IPS-20b (cell line): ENCODE measurements at regions not wholly inside any gene's neighbourhood (a gene's known extent, or its start where the extent isn't known, plus 50 kb on each side); places are given as distances from the start of the nearest gene placed in this dataset.

ENCODE experiments used
- H3K27ac ChIP-seq: one replicate; pipeline ENCODE4 v1.5.1; 2013; ENCODE audit warnings: low read length
- H3K27me3 ChIP-seq: 2 replicates; pipeline ENCODE4 v1.6.1; 2013; ENCODE audit warnings: mild to moderate bottlenecking, low read length, inconsistent platforms; ENCODE audit not compliant: insufficient read depth
- H3K36me3 ChIP-seq: 2 replicates; pipeline ENCODE4 v1.6.1; 2013; ENCODE audit warnings: low read depth, mild to moderate bottlenecking, inconsistent platforms, low read length, moderate library complexity; ENCODE audit not compliant: insufficient read depth
- H3K4me1 ChIP-seq: 2 replicates; pipeline ENCODE4 v1.6.1; 2013; ENCODE audit warnings: mild to moderate bottlenecking, control low read depth, inconsistent platforms, low read length, moderate library complexity; ENCODE audit not compliant: insufficient read depth
- H3K4me3 ChIP-seq: 2 replicates; pipeline ENCODE4 v1.5.1; 2013; ENCODE audit warnings: mild to moderate bottlenecking, low read length, inconsistent platforms
- H3K9ac ChIP-seq: 2 replicates; pipeline ENCODE4 v1.6.1; 2013; ENCODE audit warnings: low read depth, mild to moderate bottlenecking, inconsistent platforms, low read length, moderate library complexity
- H3K9me3 ChIP-seq: 2 replicates; pipeline ENCODE4 v1.6.1; 2013; ENCODE audit warnings: mild to moderate bottlenecking, low read depth, low read length, inconsistent platforms; ENCODE audit not compliant: insufficient read depth

DNA sequence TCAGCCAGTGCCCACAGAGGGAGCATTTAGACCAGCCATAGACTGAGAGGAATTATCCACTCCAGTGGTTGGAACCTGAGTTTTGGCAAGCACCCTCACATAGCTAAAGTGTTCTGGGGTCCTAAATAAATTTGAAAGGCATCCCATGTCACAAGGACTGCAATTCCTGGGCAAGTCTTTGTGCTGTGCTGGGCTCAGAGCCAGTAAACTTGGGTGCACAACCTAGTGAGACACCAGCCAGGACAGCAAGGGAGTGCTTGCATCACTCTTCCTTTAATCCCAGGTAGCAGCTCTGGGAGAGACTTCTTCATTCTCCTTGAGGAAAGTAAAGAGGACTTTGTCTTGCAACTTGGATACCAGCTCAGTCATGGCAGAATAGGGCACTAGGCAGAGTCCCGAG, 142.0 kb upstream of the FSCB start:
- Histone ChIP-seq H3K27ac (no peak overlapping the region), H3K36me3 (no peaks in the 10 kb centered on the region), H3K4me1 (no peaks in the 10 kb centered on the region), H3K4me3 (no peak overlapping the region), H3K9ac (no peak overlapping the region), H3K27me3 (no peaks in the 10 kb centered on the region), H3K9me3 (no peaks in the 10 kb centered on the region)

- no peak overlapping the region for H3K9ac ChIP-seq
- H3K27ac ChIP-seq, result no peak overlapping the region
- H3K9me3 ChIP-seq, result no peaks in the 10 kb centered on the region
- H3K4me1 ChIP-seq, result no peaks in the 10 kb centered on the region
- H3K4me3 ChIP-seq, result no peak overlapping the region
- H3K27me3 ChIP-seq, result no peaks in the 10 kb centered on the region
- H3K36me3 ChIP-seq, result no peaks in the 10 kb centered on the region
Observed at GRCh38 chr14:44640416-44640815, 133.3 kb upstream of the FSCB start.

- Histone ChIP-seq H3K9me3 (no peaks in the 10 kb centered on the region), H3K36me3 (no peaks in the 10 kb centered on the region), H3K4me1 (no peaks in the 10 kb centered on the region), H3K9ac (no peak overlapping the region), H3K4me3 (no peak overlapping the region), H3K27me3 (no peaks in the 10 kb centered on the region), H3K27ac (no peak overlapping the region)
Observed at GRCh38 chr14:44639781-44640385, 132.8 kb upstream of the FSCB start.

DNA sequence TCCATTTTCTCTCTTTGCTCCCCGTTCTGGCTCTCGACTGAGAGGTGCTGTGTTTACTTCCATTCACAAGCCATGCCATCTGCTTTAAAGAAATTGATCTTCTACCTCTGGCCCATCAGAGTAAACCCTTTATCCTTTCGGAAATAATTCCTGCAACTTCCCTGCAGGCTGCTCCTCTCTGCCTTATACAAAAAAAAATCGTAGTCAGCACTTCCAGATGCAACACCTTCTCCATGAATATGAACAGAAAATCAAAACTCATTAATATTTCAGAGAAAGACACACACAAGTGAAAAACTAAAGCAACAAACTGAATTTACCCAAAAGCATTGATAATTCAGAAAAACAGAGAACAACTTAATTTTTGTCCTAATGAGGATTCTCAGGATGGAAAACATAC, 127.6 kb upstream of the FSCB start:
- Histone ChIP-seq H3K36me3 (no peaks in the 10 kb centered on the region), H3K9me3 (no peaks in the 10 kb centered on the region), H3K4me1 (no peaks in the 10 kb centered on the region), H3K4me3 (no peak overlapping the region), H3K27me3 (no peaks in the 10 kb centered on the region), H3K27ac (no peak overlapping the region), H3K9ac (no peak overlapping the region)

DNA sequence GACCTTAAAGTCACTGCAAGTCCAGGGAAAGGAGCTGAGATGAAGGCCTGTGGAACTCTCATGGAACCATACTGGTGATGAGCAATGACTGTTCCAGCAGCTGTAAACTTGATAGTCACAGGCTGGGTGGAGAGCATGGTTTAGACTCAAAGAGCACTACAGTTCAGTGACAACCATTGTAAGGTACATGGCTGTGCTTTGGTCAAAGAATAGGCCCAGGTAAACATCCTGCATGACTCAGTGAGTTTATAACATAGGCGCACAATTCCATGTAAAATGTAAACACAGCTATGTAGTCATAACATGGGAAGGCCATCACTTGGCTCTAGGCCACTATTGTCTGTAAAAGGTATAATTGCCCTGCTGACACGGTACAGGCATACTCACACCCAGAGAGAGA, 119.3 kb upstream of the FSCB start:
- H3K27ac ChIP-seq, result no peak overlapping the region
- H3K36me3 ChIP-seq, result no peaks in the 10 kb centered on the region
- no peak overlapping the region for H3K4me3 ChIP-seq
- no peak overlapping the region for H3K9ac ChIP-seq
- no peaks in the 10 kb centered on the region for H3K27me3 ChIP-seq
- no peaks in the 10 kb centered on the region for H3K9me3 ChIP-seq
- H3K4me1 ChIP-seq, result no peaks in the 10 kb centered on the region

- Histone ChIP-seq H3K27ac (no peak overlapping the region), H3K4me1 (no peaks in the 10 kb centered on the region), H3K27me3 (no peaks in the 10 kb centered on the region), H3K9me3 (no peaks in the 10 kb centered on the region), H3K4me3 (no peak overlapping the region), H3K36me3 (no peaks in the 10 kb centered on the region), H3K9ac (no peak overlapping the region)
Observed at GRCh38 chr14:44625098-44625497, 118.0 kb upstream of the FSCB start.

DNA sequence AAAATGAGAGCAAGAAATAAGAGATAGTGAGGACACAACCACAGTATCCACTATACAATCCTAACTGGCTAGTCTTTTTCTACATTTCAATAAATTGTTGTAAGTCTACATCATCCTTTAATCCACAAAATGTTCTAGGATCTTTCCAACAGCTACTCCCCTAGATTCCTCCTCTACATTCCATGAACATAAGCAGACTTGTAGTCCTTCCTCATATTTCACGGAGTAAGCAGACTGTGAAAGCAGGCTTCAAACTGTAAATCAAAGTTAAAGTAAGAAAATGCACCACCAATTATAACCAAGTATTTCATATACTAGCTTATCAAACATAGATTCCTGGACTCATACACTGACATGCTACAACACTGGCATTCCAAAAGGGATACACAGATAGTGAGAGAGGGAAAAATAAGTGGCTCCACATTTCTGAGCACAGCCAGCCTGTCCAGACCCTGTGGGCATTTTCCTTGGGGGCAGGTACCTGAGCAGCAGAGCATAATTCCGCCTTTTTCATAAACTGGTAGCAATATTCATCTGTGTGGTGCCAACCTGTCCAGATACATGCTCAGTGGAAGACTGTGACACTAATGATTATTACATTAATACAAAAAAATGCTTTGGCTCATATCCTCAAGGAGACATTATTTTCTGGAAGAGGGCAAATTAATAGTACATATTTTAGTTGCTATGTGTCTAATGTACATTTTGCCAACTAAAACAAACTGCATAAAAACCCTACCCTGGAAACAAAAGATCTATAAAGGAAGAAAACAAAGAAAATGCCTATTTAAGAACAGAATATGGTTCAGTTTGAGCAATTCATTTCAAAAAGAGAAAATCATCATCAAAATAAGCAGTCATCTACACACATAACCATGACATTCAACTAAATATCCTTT, 113.3 kb upstream of the FSCB start:
- Histone ChIP-seq H3K27me3 (no peaks in the 10 kb centered on the region), H3K9me3 (no peaks in the 10 kb centered on the region), H3K9ac (no peak overlapping the region), H3K27ac (no peak overlapping the region), H3K4me1 (no peaks in the 10 kb centered on the region), H3K36me3 (no peaks in the 10 kb centered on the region), H3K4me3 (no peak overlapping the region)

DNA sequence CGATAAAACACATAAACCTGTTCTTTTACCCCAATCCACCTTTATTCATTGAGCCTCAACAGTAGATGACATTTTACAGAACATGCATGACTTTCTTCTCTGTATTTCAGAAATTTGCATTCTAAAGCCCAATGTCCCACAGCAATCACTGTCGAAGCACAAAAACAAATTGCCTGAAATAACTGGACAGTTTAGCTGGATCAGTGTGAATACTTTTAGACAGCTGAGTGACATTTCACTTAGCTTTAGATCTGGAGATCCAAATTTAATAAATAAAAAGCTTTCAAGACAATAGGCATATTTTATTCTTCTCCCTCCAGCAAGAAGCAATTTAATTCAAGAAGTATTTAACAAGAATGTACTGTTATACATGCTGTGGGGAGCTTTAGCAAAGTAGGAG, 109.1 kb upstream of the FSCB start:
- H3K27ac ChIP-seq, result no peak overlapping the region

GRCh38 chr14:44613061-44613712, 106.1 kb upstream of the FSCB start:
- H3K27ac ChIP-seq, result no peak overlapping the region
- no peaks in the 10 kb centered on the region for H3K36me3 ChIP-seq
- no peak overlapping the region for H3K4me3 ChIP-seq
- H3K4me1 ChIP-seq, result no peaks in the 10 kb centered on the region
- no peaks in the 10 kb centered on the region for H3K9me3 ChIP-seq
- H3K27me3 ChIP-seq, result no peaks in the 10 kb centered on the region
- no peak overlapping the region for H3K9ac ChIP-seq

More for the DNA sequence above, 109.1 kb upstream of the FSCB start:
- Histone ChIP-seq H3K9ac (no peak overlapping the region), H3K36me3 (no peaks in the 10 kb centered on the region), H3K9me3 (no peaks in the 10 kb centered on the region), H3K4me3 (no peak overlapping the region), H3K4me1 (no peaks in the 10 kb centered on the region), H3K27me3 (no peaks in the 10 kb centered on the region)

DNA sequence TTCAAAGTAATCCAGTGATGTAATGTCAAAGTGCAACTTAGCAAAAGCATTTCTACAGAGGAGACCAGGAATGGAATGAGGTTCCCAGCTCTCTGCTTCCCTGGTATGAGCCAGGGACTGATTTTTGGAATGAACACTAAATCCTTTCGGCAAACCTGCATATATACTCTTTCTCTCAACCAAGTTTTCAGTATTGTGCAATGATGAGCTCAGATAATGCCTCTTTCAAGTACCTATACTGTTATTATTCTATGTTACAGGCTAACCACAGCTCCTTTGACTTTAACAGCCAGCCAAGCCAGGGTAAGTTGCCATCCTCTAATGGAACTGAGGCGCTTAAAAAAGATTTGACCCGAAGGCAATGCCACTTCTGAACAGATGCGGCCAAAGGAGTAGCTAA, 104.9 kb upstream of the FSCB start:
- H3K9ac ChIP-seq, result no peak overlapping the region
- H3K4me1 ChIP-seq, result no peaks in the 10 kb centered on the region
- H3K27me3 ChIP-seq, result no peaks in the 10 kb centered on the region
- H3K27ac ChIP-seq, result no peak overlapping the region
- H3K9me3 ChIP-seq, result no peaks in the 10 kb centered on the region
- no peaks in the 10 kb centered on the region for H3K36me3 ChIP-seq
- no peak overlapping the region for H3K4me3 ChIP-seq

- H3K4me1 ChIP-seq, result no peaks in the 10 kb centered on the region
- no peaks in the 10 kb centered on the region for H3K36me3 ChIP-seq
- H3K27ac ChIP-seq, result no peak overlapping the region
- H3K4me3 ChIP-seq, result no peak overlapping the region
- H3K9me3 ChIP-seq, result no peaks in the 10 kb centered on the region
- no peak overlapping the region for H3K9ac ChIP-seq
- H3K27me3 ChIP-seq, result no peaks in the 10 kb centered on the region
Observed at GRCh38 chr14:44609876-44610510, 102.9 kb upstream of the FSCB start.
